ENCODE measurements at regions not wholly inside any gene's neighbourhood (a gene's known extent, or its start where the extent isn't known, plus 50 kb on each side); places are given as distances from the start of the nearest gene placed in this dataset.
"Not testable (repeated sequence)": the region's sequence is repeated elsewhere in the genome, so short reads cannot be mapped to it uniquely, and the experiment has no call there.

- DNase-seq (ENCODE audit: low spot score): no peak
Observed at GRCh38 chr1:94302497-94302896, 65.1 kb upstream of the ARHGAP29 start.

- no peak for DNase-seq (ENCODE audit: low spot score)
Observed at GRCh38 chr1:94301186-94301585, 63.8 kb upstream of the ARHGAP29 start.

GRCh38 chr1:94300731-94301130, 63.3 kb upstream of the ARHGAP29 start:
- DNase-seq (ENCODE audit: low spot score): no peak

- DNase-seq (ENCODE audit: low spot score): no peak
Observed at GRCh38 chr1:94299627-94300553, 62.5 kb upstream of the ARHGAP29 start.

- DNase-seq (ENCODE audit: low spot score): no peak
Observed at GRCh38 chr1:94298861-94299260, 61.5 kb upstream of the ARHGAP29 start.

- no peak for DNase-seq (ENCODE audit: low spot score)
Observed at GRCh38 chr1:94296018-94296417, 58.6 kb upstream of the ARHGAP29 start.

- DNase-seq (ENCODE audit: low spot score): not testable (repeated sequence)
Observed at GRCh38 chr1:94292978-94293377, 55.6 kb upstream of the ARHGAP29 start.

GRCh38 chr1:94289244-94289643, 51.9 kb upstream of the ARHGAP29 start:
- not testable (repeated sequence) for DNase-seq (ENCODE audit: low spot score)
